ENCODE measurements at regions not wholly inside any gene's neighbourhood (a gene's known extent, or its start where the extent isn't known, plus 50 kb on each side); places are given as distances from the start of the nearest gene placed in this dataset.

DNA sequence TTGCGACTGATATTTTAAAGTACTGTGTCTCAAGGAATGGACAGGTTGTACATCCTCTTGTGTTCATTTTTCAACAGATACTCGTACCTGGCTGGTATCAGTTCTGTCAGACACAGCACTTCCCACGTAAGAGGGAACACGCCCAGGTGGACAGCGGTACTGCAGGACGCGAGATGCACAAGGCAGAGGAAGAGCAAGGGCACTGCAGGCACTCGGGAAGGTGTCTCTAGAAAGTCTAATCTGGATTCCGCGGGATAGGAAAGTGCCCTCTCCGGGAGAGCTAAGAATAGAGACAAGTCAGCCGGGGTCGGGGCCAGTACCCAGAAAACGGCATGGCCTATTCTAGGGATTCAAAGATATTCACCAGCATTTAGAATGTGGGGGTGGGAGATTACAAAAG lies 94.2 kb upstream of the MBOAT1 start (continued):
- TF ChIP-seq, protein P1, sequence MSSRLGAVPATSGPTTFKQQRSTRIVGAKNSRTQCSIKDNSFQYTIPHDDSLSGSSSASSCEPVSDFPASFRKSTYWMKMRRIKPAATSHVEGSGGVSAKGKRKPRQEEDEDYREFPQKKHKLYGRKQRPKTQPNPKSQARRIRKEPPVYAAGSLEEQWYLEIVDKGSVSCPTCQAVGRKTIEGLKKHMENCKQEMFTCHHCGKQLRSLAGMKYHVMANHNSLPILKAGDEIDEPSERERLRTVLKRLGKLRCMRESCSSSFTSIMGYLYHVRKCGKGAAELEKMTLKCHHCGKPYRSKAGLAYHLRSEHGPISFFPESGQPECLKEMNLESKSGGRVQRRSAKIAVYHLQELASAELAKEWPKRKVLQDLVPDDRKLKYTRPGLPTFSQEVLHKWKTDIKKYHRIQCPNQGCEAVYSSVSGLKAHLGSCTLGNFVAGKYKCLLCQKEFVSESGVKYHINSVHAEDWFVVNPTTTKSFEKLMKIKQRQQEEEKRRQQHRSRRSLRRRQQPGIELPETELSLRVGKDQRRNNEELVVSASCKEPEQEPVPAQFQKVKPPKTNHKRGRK (CRISPR knock-in tag; IDR thresholded peaks at IDR 0.05; ENCODE audit: borderline replicate concordance), result no peak
- no peak for TF ChIP-seq ZNF416 (CRISPR knock-in tag; IDR thresholded peaks at IDR 0.05)
- TF ChIP-seq RELA (CRISPR knock-in tag; IDR thresholded peaks at IDR 0.05; ENCODE audit: borderline replicate concordance), result no peak
- TF ChIP-seq JUN (CRISPR knock-in tag; IDR thresholded peaks at IDR 0.05), result no peak

DNA sequence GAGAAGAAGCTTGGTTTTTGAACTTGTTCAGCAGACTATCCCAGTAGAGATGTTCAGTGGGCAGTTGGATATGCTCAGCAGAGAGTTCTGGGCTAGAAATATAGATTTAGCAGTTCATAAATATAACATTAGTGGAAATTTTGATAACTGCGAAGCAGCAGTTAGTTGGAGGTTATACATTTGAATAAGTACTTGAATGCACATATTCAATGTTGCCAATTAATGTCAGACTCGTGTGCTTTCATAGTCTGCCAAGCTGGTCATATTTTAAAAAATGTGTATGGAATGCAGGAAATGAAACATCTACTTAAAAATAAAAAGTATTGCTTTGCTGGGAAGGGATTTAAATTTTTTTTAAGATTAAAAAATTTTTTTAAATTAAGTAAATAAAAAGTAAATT lies 92.5 kb upstream of the E2F3 start:
- peaks cover 5% of the 10 kb centered on the region for H3K9me3 Mint-ChIP-seq
- no peak for ATAC-seq
- ChIA-PET CTCF (no interaction called here), POLR2A (no interaction called here)
- no peak overlapping the region for H3K4me3 Mint-ChIP-seq
- no peaks in the 10 kb centered on the region for H3K36me3 Mint-ChIP-seq
- H3K27ac Mint-ChIP-seq, result no peak overlapping the region
- no peaks in the 10 kb centered on the region for H3K4me1 Mint-ChIP-seq
- no peak for DNase-seq (ENCODE audit: low spot score)
- no peaks in the 10 kb centered on the region for H3K27me3 Mint-ChIP-seq (ENCODE audit: low read depth)
- TF ChIP-seq, protein P2, sequence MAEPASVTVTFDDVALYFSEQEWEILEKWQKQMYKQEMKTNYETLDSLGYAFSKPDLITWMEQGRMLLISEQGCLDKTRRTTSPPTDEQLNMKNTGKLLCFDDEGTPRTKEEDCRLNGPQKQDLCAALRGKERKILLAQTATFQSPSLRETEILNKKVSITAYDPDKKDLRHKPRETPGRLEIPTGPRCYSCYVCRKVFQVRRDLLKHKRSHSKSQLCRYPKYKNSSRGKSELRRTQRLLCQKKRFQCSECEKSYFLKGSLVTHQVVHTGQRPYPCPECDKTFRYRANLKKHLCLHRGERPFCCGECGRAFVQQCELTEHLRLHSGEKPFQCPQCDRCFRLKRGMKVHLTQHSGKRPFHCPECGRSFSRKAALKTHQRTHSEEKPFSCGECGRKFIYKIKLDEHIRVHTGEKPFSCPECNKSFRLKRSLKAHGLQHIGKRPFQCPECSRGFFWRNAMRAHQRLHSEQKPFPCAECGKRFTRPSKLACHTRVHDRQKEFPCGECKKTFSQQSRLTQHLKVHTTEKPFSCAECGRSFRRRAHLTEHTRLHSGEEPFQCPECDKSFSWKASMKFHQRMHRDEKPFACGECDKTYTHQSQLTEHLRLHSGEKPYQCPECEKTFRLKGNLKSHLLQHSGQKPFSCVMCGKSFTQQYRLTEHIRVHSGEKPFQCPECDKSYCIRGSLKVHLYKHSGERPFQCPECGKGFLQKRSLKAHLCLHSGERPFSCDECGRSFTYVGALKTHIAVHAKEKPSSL (CRISPR knock-in tag; conservative IDR thresholded peaks at IDR 0.05), result no peak
- TF ChIP-seq, protein P3, sequence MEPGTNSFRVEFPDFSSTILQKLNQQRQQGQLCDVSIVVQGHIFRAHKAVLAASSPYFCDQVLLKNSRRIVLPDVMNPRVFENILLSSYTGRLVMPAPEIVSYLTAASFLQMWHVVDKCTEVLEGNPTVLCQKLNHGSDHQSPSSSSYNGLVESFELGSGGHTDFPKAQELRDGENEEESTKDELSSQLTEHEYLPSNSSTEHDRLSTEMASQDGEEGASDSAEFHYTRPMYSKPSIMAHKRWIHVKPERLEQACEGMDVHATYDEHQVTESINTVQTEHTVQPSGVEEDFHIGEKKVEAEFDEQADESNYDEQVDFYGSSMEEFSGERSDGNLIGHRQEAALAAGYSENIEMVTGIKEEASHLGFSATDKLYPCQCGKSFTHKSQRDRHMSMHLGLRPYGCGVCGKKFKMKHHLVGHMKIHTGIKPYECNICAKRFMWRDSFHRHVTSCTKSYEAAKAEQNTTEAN (CRISPR knock-in tag; IDR thresholded peaks at IDR 0.05), result no peak
- no peak for TF ChIP-seq ZNF138 (CRISPR knock-in tag; conservative IDR thresholded peaks at IDR 0.05)
- no peak for TF ChIP-seq ZNF121 (CRISPR knock-in tag; IDR thresholded peaks at IDR 0.05)
- no peak for TF ChIP-seq JAZF1 (CRISPR knock-in tag; IDR thresholded peaks at IDR 0.05)
- TF ChIP-seq, protein P4, sequence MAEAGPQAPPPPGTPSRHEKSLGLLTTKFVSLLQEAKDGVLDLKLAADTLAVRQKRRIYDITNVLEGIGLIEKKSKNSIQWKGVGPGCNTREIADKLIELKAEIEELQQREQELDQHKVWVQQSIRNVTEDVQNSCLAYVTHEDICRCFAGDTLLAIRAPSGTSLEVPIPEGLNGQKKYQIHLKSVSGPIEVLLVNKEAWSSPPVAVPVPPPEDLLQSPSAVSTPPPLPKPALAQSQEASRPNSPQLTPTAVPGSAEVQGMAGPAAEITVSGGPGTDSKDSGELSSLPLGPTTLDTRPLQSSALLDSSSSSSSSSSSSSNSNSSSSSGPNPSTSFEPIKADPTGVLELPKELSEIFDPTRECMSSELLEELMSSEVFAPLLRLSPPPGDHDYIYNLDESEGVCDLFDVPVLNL (CRISPR knock-in tag; IDR thresholded peaks at IDR 0.05; ENCODE audit: borderline replicate concordance, low read depth), result no peak
- no peak for TF ChIP-seq SOX15 (CRISPR knock-in tag; IDR thresholded peaks at IDR 0.05)
- no peak for TF ChIP-seq NFE2L1 (CRISPR knock-in tag; IDR thresholded peaks at IDR 0.05)
- TF ChIP-seq CBFB (CRISPR knock-in tag; IDR thresholded peaks at IDR 0.05; ENCODE audit: low read depth), result no peak
- TF ChIP-seq NFYB (CRISPR knock-in tag; conservative IDR thresholded peaks at IDR 0.05; ENCODE audit: low read depth), result no peak
- TF ChIP-seq, protein P5, sequence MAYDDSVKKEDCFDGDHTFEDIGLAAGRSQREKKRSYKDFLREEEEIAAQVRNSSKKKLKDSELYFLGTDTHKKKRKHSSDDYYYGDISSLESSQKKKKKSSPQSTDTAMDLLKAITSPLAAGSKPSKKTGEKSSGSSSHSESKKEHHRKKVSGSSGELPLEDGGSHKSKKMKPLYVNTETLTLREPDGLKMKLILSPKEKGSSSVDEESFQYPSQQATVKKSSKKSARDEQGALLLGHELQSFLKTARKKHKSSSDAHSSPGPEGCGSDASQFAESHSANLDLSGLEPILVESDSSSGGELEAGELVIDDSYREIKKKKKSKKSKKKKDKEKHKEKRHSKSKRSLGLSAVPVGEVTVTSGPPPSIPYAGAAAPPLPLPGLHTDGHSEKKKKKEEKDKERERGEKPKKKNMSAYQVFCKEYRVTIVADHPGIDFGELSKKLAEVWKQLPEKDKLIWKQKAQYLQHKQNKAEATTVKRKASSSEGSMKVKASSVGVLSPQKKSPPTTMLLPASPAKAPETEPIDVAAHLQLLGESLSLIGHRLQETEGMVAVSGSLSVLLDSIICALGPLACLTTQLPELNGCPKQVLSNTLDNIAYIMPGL (CRISPR knock-in tag; IDR thresholded peaks at IDR 0.05), result no peak
- TF ChIP-seq FOXK1 (CRISPR knock-in tag; IDR thresholded peaks at IDR 0.05), result no peak
- TF ChIP-seq, protein P6, sequence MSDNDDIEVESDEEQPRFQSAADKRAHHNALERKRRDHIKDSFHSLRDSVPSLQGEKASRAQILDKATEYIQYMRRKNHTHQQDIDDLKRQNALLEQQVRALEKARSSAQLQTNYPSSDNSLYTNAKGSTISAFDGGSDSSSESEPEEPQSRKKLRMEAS (CRISPR knock-in tag; IDR thresholded peaks at IDR 0.05), result no peak
- TF ChIP-seq KAT7 (CRISPR knock-in tag; IDR thresholded peaks at IDR 0.05; ENCODE audit: borderline replicate concordance), result no peak
- no peak for TF ChIP-seq TP53 (CRISPR knock-in tag; IDR thresholded peaks at IDR 0.05)
- TF ChIP-seq, protein P7, sequence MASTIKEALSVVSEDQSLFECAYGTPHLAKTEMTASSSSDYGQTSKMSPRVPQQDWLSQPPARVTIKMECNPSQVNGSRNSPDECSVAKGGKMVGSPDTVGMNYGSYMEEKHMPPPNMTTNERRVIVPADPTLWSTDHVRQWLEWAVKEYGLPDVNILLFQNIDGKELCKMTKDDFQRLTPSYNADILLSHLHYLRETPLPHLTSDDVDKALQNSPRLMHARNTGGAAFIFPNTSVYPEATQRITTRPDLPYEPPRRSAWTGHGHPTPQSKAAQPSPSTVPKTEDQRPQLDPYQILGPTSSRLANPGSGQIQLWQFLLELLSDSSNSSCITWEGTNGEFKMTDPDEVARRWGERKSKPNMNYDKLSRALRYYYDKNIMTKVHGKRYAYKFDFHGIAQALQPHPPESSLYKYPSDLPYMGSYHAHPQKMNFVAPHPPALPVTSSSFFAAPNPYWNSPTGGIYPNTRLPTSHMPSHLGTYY (CRISPR knock-in tag; IDR thresholded peaks at IDR 0.05), result no peak
- no peak for TF ChIP-seq ZBTB21 (CRISPR knock-in tag; IDR thresholded peaks at IDR 0.05; ENCODE audit: borderline replicate concordance)
- TF ChIP-seq, protein P8, sequence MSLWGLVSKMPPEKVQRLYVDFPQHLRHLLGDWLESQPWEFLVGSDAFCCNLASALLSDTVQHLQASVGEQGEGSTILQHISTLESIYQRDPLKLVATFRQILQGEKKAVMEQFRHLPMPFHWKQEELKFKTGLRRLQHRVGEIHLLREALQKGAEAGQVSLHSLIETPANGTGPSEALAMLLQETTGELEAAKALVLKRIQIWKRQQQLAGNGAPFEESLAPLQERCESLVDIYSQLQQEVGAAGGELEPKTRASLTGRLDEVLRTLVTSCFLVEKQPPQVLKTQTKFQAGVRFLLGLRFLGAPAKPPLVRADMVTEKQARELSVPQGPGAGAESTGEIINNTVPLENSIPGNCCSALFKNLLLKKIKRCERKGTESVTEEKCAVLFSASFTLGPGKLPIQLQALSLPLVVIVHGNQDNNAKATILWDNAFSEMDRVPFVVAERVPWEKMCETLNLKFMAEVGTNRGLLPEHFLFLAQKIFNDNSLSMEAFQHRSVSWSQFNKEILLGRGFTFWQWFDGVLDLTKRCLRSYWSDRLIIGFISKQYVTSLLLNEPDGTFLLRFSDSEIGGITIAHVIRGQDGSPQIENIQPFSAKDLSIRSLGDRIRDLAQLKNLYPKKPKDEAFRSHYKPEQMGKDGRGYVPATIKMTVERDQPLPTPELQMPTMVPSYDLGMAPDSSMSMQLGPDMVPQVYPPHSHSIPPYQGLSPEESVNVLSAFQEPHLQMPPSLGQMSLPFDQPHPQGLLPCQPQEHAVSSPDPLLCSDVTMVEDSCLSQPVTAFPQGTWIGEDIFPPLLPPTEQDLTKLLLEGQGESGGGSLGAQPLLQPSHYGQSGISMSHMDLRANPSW (CRISPR knock-in tag; conservative IDR thresholded peaks at IDR 0.05; ENCODE audit: low read depth), result no peak

Data from WTC11 (cell line).